ENCODE measurements at regions not wholly inside any gene's neighbourhood (a gene's known extent, or its start where the extent isn't known, plus 50 kb on each side); places are given as distances from the start of the nearest gene placed in this dataset.

GRCh38 chrX:39307488-39307887 is 506.2 kb downstream of the MID1IP1 start:
- Histone ChIP-seq H3K4me1 (ENCODE audit: control insufficient read depth, extremely low read depth, insufficient read depth, low read length) (no peaks in the 10 kb centered on the region), H3K9me3 (ENCODE audit: control insufficient read depth, low read depth, low read length) (peaks cover 2% of the 10 kb centered on the region), H3K27ac (ENCODE audit: control insufficient read depth, insufficient read depth, low read length) (no peak overlapping the region), H3K9ac (ENCODE audit: control insufficient read depth, extremely low read depth, insufficient read depth, low read length) (no peak overlapping the region), H4K20me1 (ENCODE audit: control insufficient read depth, extremely low read depth, insufficient read depth, low read length) (no peaks in the 10 kb centered on the region), H2AFZ (ENCODE audit: control insufficient read depth, low read length) (no peak overlapping the region), H3K79me2 (ENCODE audit: control insufficient read depth, insufficient read depth, low read length) (no peaks in the 10 kb centered on the region), H3K36me3 (ENCODE audit: control insufficient read depth in 2 of 2, extremely low read depth in 1 of 2, insufficient read depth in 2 of 2, low read length in 2 of 2) (no peaks in the 10 kb centered on the region), H3K9me1 (ENCODE audit: control insufficient read depth, extremely low read depth, insufficient read depth, low read length) (no peaks in the 10 kb centered on the region), H3K4me3 (ENCODE audit: control insufficient read depth in 2 of 3, extremely low read depth in 1 of 3, insufficient read depth in 2 of 3, low read depth in 1 of 3, low read length in 3 of 3) (no peak overlapping the region), H3K27me3 (ENCODE audit: control insufficient read depth, extremely low read depth, insufficient read depth, low read length) (no peaks in the 10 kb centered on the region), H3K4me2 (ENCODE audit: control insufficient read depth, extremely low read depth, insufficient read depth, low read depth, low read length) (no peak overlapping the region)
- DNase-seq (ENCODE audit: low read depth, low spot score) = no peak
- TF ChIP-seq CTCF (optimal IDR thresholded peaks at IDR 0.05 in 1 of 3, IDR thresholded peaks at IDR 0.05 in 1 of 3, conservative IDR thresholded peaks at IDR 0.05 in 1 of 3; ENCODE audit: extremely low read depth in 1 of 3, insufficient read depth in 2 of 3, low read length in 3 of 3) (no peak), EZH2 (IDR thresholded peaks at IDR 0.05; ENCODE audit: low read length) (no peak)
- FAIRE-seq = no peak
- dilution Hi-C loops (cut with MboI; ENCODE audit: extremely low pct_ligation_motif_present, low sequenced_read_pairs) = no loop called here

- H3K9me1 ChIP-seq (ENCODE audit: control insufficient read depth, extremely low read depth, insufficient read depth, low read length) = no peaks in the 10 kb centered on the region
- H4K20me1 ChIP-seq (ENCODE audit: control insufficient read depth, extremely low read depth, insufficient read depth, low read length) = no peaks in the 10 kb centered on the region
- H3K4me2 ChIP-seq (ENCODE audit: control insufficient read depth, extremely low read depth, insufficient read depth, low read depth, low read length) = no peak overlapping the region
- TF ChIP-seq CTCF (optimal IDR thresholded peaks at IDR 0.05 in 1 of 3, IDR thresholded peaks at IDR 0.05 in 1 of 3, conservative IDR thresholded peaks at IDR 0.05 in 1 of 3; ENCODE audit: extremely low read depth in 1 of 3, insufficient read depth in 2 of 3, low read length in 3 of 3) = no peak
- TF ChIP-seq EZH2 (IDR thresholded peaks at IDR 0.05; ENCODE audit: low read length) = no peak
- no peak overlapping the region for H3K4me3 ChIP-seq (ENCODE audit: control insufficient read depth in 2 of 3, extremely low read depth in 1 of 3, insufficient read depth in 2 of 3, low read depth in 1 of 3, low read length in 3 of 3)
- H3K79me2 ChIP-seq (ENCODE audit: control insufficient read depth, insufficient read depth, low read length) = no peaks in the 10 kb centered on the region
- H3K27ac ChIP-seq (ENCODE audit: control insufficient read depth, insufficient read depth, low read length) = no peak overlapping the region
- no peaks in the 10 kb centered on the region for H3K9me3 ChIP-seq (ENCODE audit: control insufficient read depth, low read depth, low read length)
- H3K9ac ChIP-seq (ENCODE audit: control insufficient read depth, extremely low read depth, insufficient read depth, low read length) = no peak overlapping the region
- H3K36me3 ChIP-seq (ENCODE audit: control insufficient read depth in 2 of 2, extremely low read depth in 1 of 2, insufficient read depth in 2 of 2, low read length in 2 of 2) = no peaks in the 10 kb centered on the region
- dilution Hi-C loops (cut with MboI; ENCODE audit: extremely low pct_ligation_motif_present, low sequenced_read_pairs) = no loop called here
- no peaks in the 10 kb centered on the region for H3K4me1 ChIP-seq (ENCODE audit: control insufficient read depth, extremely low read depth, insufficient read depth, low read length)
- FAIRE-seq (no peak), DNase-seq (ENCODE audit: low read depth, low spot score) (no peak)
- no peak overlapping the region for H2AFZ ChIP-seq (ENCODE audit: control insufficient read depth, low read length)
- H3K27me3 ChIP-seq (ENCODE audit: control insufficient read depth, extremely low read depth, insufficient read depth, low read length) = no peaks in the 10 kb centered on the region
Observed at GRCh38 chrX:39308126-39308525, 506.9 kb downstream of the MID1IP1 start.

Measured in keratinocyte (primary cell).